Astrocyte of the cerebellum (primary cell): ENCODE measurements at regions not wholly inside any gene's neighbourhood (a gene's known extent, or its start where the extent isn't known, plus 50 kb on each side); places are given as distances from the start of the nearest gene placed in this dataset.
"Not testable (repeated sequence)": the region's sequence is repeated elsewhere in the genome, so short reads cannot be mapped to it uniquely, and the experiment has no call there.

ENCODE experiments used
- DNase-seq: peaks from one replicate; pipeline ENCODE4 v3.0.0-alpha.2; 2011; ENCODE audit warnings: low read depth
- H3K4me3 ChIP-seq: 2 replicates; pipeline ENCODE4 v1.5.1; 2011; ENCODE audit warnings: mild to moderate bottlenecking, low read depth, low read length, moderate library complexity
- in situ Hi-C: cut with HindIII; loops from 2 replicates; pipeline ENCODE4 v1.10.0; 2017; ENCODE audit warnings: low sequenced_read_pairs
- TF ChIP-seq, protein P1 (sequence below): IDR thresholded peaks from 2 replicates; pipeline ENCODE4 v1.5.1; 2012; ENCODE audit warnings: low read length, low read depth, moderate library complexity, mild to moderate bottlenecking; ENCODE audit errors: missing control alignments

DNA sequence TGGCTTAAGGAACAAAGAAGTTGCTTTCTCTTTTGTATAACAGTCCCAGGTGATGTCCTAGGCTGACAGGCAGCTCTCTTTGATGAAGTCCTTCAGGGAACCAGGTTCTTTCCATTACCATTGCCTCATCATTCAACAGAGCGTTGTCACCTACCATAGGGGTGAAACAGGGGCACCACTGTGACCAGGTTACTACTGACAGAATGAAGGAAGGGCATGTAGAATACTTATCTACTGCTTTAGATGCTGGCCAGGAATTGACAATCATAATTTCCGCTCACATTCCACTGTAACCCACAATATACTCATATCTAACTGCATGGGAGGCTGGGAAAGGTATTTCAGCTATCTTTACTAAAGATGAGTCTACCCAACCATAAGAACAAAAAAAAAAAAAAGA lies 148.0 kb upstream of the FNDC3A start:
- TF ChIP-seq, protein P1, sequence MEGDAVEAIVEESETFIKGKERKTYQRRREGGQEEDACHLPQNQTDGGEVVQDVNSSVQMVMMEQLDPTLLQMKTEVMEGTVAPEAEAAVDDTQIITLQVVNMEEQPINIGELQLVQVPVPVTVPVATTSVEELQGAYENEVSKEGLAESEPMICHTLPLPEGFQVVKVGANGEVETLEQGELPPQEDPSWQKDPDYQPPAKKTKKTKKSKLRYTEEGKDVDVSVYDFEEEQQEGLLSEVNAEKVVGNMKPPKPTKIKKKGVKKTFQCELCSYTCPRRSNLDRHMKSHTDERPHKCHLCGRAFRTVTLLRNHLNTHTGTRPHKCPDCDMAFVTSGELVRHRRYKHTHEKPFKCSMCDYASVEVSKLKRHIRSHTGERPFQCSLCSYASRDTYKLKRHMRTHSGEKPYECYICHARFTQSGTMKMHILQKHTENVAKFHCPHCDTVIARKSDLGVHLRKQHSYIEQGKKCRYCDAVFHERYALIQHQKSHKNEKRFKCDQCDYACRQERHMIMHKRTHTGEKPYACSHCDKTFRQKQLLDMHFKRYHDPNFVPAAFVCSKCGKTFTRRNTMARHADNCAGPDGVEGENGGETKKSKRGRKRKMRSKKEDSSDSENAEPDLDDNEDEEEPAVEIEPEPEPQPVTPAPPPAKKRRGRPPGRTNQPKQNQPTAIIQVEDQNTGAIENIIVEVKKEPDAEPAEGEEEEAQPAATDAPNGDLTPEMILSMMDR: no peak
- in situ Hi-C loops: no loop called here
- no peak overlapping the region for H3K4me3 ChIP-seq
- DNase-seq: no peak

DNA sequence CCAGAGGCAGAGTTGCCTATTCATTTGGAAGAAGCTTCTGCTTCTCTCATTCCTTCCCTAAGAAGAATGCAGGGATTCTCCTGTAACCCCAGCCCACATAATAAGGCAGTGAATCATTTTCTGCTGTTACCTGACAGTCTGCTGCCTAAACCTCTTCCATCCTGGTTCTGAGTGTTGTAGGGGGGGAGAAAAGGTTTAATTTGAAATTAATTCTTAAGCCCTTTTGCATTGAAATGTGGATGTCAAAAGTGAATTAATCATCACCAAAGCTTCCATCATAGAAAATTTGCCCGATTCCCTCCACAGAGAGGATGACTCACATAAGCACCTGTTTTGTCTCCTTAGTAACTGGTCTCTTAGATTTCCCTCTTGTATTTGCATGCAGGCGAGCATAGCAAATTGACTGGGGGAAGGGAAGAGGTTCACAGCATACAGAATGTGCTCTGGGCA lies 146.7 kb upstream of the FNDC3A start:
- TF ChIP-seq, protein P1: no peak
- in situ Hi-C loops: no loop called here
- H3K4me3 ChIP-seq: no peak overlapping the region
- no peak for DNase-seq

DNA sequence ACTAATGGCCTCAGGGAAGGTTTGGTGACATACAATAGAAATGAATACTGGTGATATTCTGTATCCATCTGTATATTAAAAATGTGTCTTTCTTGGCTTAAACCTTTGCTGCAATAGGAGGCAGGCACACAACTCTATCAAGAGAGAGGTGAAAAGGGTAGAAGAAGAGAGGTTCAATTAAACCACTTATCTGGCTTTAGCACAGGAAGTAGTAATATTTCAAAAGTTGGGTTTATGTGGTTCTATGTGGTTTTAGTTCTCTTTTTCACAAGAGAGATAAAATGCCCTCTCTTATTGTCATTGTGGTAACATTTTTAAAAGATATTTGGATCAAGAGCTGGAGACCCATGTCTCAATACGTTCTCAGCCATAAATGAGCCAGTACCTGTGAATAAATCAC lies 146.2 kb upstream of the FNDC3A start:
- no peak overlapping the region for H3K4me3 ChIP-seq
- TF ChIP-seq, protein P1: no peak
- in situ Hi-C loops: no loop called here
- no peak for DNase-seq

DNA sequence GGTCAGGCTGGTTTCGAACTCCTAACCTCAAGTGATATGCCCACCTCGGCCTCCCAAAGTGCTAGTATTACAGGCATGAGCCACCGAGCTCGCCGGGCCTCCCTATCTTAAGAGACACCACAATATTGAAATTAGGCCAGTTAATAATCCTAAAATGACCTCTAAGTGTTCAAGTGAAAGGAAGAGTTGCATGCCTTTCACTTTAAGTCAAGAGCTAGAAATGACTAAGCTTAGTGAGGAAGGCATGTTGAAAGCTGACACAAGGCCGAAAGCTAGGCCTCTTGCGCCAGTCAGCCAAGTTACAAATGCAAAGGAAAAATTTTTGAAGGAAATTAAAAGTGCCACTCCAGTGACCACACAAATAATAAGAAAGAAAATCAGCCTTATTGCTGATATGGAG lies 144.5 kb upstream of the FNDC3A start:
- TF ChIP-seq, protein P1: no peak
- H3K4me3 ChIP-seq: no peak overlapping the region
- in situ Hi-C loops: no loop called here
- no peak for DNase-seq

DNA sequence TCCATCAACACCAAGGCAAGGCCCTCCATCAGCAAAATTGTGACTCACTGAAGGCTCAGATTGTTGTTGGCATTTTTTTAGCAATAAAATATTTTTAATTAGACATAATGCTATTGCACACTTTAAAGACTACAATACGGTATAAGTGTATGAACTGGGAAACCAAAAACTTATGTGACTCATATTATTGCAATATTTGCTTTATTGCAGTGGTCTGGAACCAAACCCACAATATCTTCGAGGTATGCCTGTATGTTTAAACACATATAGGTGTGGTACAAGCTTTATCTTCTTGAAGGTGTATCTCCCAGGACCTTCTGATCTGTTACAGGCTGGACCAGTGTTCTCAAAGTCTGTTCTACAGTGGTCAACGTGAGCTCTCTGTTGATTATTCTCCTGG lies 142.3 kb upstream of the FNDC3A start:
- DNase-seq: no peak
- no peak overlapping the region for H3K4me3 ChIP-seq
- TF ChIP-seq, protein P1: no peak
- in situ Hi-C loops: no loop called here

DNA sequence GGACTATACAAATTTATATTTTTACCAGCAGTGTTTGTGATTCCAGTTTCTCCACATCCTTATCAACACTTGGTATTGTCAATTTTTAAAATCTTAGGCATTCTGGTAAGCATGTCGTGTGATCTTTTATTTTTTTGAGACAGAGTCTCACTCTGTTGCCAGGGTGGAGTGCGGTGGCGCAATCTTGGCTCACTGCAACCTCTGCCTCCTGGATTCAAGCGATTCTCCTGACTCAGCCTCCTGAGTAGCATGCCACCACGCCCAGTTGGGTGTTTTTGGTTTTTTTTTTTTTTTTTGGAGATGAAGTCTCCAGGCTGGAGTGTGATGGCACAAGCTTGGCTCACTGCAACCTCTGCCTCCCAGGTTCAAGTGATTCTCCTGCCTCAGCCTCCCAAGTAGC lies 140.4 kb upstream of the FNDC3A start:
- H3K4me3 ChIP-seq, in situ Hi-C loops, DNase-seq: not testable (repeated sequence)

DNA sequence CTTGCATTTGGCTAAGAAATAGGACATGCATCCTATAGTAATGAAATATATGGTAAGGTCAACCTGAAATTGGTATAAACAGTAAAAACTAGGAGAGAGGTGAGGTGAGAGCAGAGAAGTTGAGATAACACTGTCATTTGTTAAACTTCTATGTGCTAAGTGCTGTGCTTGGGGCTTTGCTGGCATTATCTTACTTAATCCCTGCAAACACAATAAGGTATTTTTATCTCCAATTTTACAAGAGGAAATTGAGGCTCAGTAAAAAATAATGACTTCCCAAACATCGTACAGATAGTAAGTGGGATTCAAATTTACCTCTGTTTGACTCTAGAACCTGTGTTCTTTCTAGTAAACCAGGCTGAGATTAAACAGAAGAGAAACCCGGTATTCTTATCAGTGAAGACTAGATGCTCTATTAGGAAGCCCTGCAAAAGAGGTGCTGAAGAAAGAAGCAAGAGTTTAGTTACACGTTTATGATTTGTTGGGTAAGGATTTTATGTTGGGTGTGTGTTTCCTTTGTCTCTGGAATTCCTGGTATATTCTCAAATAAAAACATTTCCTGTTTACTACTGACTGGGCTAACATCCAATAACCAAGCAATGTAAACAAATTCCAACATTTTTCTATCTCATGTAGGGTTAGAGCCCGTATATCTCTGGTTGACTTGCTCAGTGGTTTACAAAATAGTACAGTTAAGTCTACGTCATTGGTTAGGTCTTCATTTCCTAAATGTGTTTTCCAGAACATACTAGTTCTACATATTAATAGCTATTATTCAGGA lies 137.3 kb upstream of the FNDC3A start:
- no peak for DNase-seq
- TF ChIP-seq, protein P1: no peak
- in situ Hi-C loops: no loop called here
- no peak overlapping the region for H3K4me3 ChIP-seq
